ENCODE measurements at regions not wholly inside any gene's neighbourhood (a gene's known extent, or its start where the extent isn't known, plus 50 kb on each side); places are given as distances from the start of the nearest gene placed in this dataset.
"Not testable (repeated sequence)": the region's sequence is repeated elsewhere in the genome, so short reads cannot be mapped to it uniquely, and the experiment has no call there.

- Histone ChIP-seq H3K4me1 (no peaks in the 10 kb centered on the region), H3K27me3 (peaks cover 0 to 4% of the 10 kb centered on the region in 2 donors), H3K4me3 (no peak overlapping the region), H3K9me3 (no peaks in the 10 kb centered on the region), H3K27ac (no peak overlapping the region), H3K36me3 (no peaks in the 10 kb centered on the region)
- TF ChIP-seq POLR2A (IDR thresholded peaks at IDR 0.05) (no peak), EP300 (IDR thresholded peaks at IDR 0.05) (no peak)
- TF ChIP-seq, protein P1, sequence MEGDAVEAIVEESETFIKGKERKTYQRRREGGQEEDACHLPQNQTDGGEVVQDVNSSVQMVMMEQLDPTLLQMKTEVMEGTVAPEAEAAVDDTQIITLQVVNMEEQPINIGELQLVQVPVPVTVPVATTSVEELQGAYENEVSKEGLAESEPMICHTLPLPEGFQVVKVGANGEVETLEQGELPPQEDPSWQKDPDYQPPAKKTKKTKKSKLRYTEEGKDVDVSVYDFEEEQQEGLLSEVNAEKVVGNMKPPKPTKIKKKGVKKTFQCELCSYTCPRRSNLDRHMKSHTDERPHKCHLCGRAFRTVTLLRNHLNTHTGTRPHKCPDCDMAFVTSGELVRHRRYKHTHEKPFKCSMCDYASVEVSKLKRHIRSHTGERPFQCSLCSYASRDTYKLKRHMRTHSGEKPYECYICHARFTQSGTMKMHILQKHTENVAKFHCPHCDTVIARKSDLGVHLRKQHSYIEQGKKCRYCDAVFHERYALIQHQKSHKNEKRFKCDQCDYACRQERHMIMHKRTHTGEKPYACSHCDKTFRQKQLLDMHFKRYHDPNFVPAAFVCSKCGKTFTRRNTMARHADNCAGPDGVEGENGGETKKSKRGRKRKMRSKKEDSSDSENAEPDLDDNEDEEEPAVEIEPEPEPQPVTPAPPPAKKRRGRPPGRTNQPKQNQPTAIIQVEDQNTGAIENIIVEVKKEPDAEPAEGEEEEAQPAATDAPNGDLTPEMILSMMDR (IDR thresholded peaks at IDR 0.05): no peak
- DNase-seq (ENCODE audit: low spot score in 2 of 2): no peak
Observed at GRCh38 chrX:65866146-65866545, 173.7 kb downstream of the VSIG4 start.

DNA sequence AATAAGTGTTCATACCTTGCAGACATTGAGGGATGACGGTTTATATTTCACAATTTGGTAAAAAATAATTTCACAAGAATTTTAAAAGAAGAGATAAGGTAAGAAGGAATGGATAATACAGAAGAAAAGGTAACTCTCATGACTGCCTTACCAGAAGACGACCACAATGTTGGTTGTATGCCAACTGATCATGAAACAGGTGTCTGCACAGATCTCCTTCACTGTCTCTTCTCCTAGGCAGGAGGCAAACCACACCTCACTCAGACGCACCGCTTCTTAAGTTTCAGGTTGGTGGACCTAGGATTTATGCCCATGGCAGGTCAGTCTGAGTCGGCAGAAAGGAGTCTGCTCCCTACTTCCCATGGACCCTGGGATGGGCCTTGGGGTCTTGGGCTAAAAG lies 177.2 kb downstream of the VSIG4 start:
- 77 to 91% methylated on average over 5 of the region's 5 CpGs for WGBS, 2 donors

GRCh38 chrX:65859299-65859698 lies 180.6 kb downstream of the VSIG4 start:
- H3K4me3 ChIP-seq: no peak overlapping the region
- TF ChIP-seq, protein P1 (IDR thresholded peaks at IDR 0.05): no peak
- TF ChIP-seq EP300 (IDR thresholded peaks at IDR 0.05) (no peak), POLR2A (IDR thresholded peaks at IDR 0.05) (no peak)
- H3K36me3 ChIP-seq: no peaks in the 10 kb centered on the region
- H3K4me1 ChIP-seq: no peaks in the 10 kb centered on the region
- peaks cover 0 to 4% of the 10 kb centered on the region in 2 donors for H3K27me3 ChIP-seq
- no peaks in the 10 kb centered on the region for H3K9me3 ChIP-seq
- no peak for DNase-seq (ENCODE audit: low spot score in 2 of 2)
- H3K27ac ChIP-seq: no peak overlapping the region

More for the DNA sequence above, 177.2 kb downstream of the VSIG4 start:
- Histone ChIP-seq H3K9me3 (no peaks in the 10 kb centered on the region), H3K36me3 (no peaks in the 10 kb centered on the region), H3K4me1 (no peaks in the 10 kb centered on the region), H3K4me3 (no peak overlapping the region), H3K27ac (no peak overlapping the region), H3K27me3 (peaks cover 0 to 4% of the 10 kb centered on the region in 2 donors)
- TF ChIP-seq EP300 (IDR thresholded peaks at IDR 0.05): no peak
- TF ChIP-seq, protein P1 (IDR thresholded peaks at IDR 0.05): no peak
- TF ChIP-seq POLR2A (IDR thresholded peaks at IDR 0.05): no peak
- no peak for DNase-seq (ENCODE audit: low spot score in 2 of 2)

DNA sequence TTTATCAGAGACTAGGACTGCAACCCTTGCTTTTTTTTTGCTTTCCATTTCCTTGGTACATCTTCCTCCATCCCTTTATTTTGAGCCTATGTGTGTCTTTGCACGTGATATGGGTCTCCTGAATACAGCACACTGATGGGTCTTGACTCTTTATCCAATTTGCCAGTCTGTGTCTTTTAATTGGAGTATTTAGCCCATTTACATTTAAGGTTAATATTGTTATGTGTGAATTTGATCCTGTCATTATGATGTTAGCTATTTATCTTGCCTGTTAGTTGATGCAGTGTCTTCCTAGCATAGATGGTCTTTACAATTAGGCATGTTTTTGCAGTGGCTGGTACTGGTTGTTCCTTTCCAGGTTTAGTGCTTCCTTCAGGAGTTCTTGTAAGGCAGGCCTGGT lies 185.4 kb downstream of the VSIG4 start:
- not testable (repeated sequence) for H3K27me3 ChIP-seq; H3K9me3 ChIP-seq; H3K4me3 ChIP-seq; H3K36me3 ChIP-seq; H3K27ac ChIP-seq; H3K4me1 ChIP-seq; DNase-seq (ENCODE audit: low spot score in 2 of 2)
- 55 to 60% methylated on average over 1 of the region's 1 CpG for WGBS, 2 donors

- H3K27ac ChIP-seq; H3K9me3 ChIP-seq; H3K4me1 ChIP-seq; DNase-seq (ENCODE audit: low spot score in 2 of 2); H3K36me3 ChIP-seq; H3K4me3 ChIP-seq; H3K27me3 ChIP-seq: not testable (repeated sequence)
- WGBS, 2 donors: 72 to 80% methylated on average over 1 of the region's 1 CpG
Observed at GRCh38 chrX:65851306-65851705, 183.9 kb downstream of the MSN start.

- H3K36me3 ChIP-seq; H3K4me3 ChIP-seq; DNase-seq (ENCODE audit: low spot score in 2 of 2); H3K27ac ChIP-seq; H3K4me1 ChIP-seq; H3K27me3 ChIP-seq; H3K9me3 ChIP-seq: not testable (repeated sequence)
- 51 to 62% methylated on average over 2 of the region's 2 CpGs for WGBS, 2 donors
Observed at GRCh38 chrX:65850821-65851220, 183.4 kb downstream of the MSN start.

GRCh38 chrX:65846974-65847373 lies 179.5 kb downstream of the MSN start:
- Histone ChIP-seq H3K27me3 (no peaks in the 10 kb centered on the region), H3K4me1 (no peaks in the 10 kb centered on the region), H3K27ac (no peak overlapping the region), H3K4me3 (no peak overlapping the region), H3K36me3 (no peaks in the 10 kb centered on the region), H3K9me3 (peaks cover 0 to 2% (median 0%) of the 10 kb centered on the region in 4 donors)
- DNase-seq (ENCODE audit: low spot score in 2 of 2): no peak
- WGBS, 2 donors: 55 to 71% methylated on average over 2 of the region's 2 CpGs
- no peak for TF ChIP-seq POLR2A (IDR thresholded peaks at IDR 0.05)
- TF ChIP-seq, protein P1 (IDR thresholded peaks at IDR 0.05): no peak
- TF ChIP-seq EP300 (IDR thresholded peaks at IDR 0.05): no peak

All from tibial nerve (tissue), 4 donors.